ENCODE measurements at regions not wholly inside any gene's neighbourhood (a gene's known extent, or its start where the extent isn't known, plus 50 kb on each side); places are given as distances from the start of the nearest gene placed in this dataset.

GRCh38 chr6:8830794-8831193 lies 395.4 kb upstream of the SLC35B3 start:
- TF ChIP-seq RAD21 (IDR thresholded peaks at IDR 0.05) (peak; percentile 68 to 72), RXRA (IDR thresholded peaks at IDR 0.05) (no peak)
- 55% methylated on average over 1 of the region's 1 CpG for WGBS

GRCh38 chr6:8829796-8830195 lies 394.5 kb upstream of the SLC35B3 start:
- no peaks in the 10 kb centered on the region for H3K36me3 ChIP-seq (ENCODE audit: control insufficient read depth in 4 of 4, insufficient read depth in 3 of 4, low read depth in 1 of 4, low read length in 3 of 4)
- no peaks in the 10 kb centered on the region for H3K9me3 ChIP-seq (ENCODE audit: control insufficient read depth in 4 of 4, low read length in 3 of 4)
- no peak for DNase-seq (ENCODE audit: low spot score)
- H3K27ac ChIP-seq (ENCODE audit: low read depth in 1 of 2, low read length in 2 of 2) = no peak overlapping the region
- H3K27me3 ChIP-seq (ENCODE audit: control insufficient read depth in 4 of 4, insufficient read depth in 4 of 4, low read length in 3 of 4) = no peaks in the 10 kb centered on the region
- no peak overlapping the region for H3K4me3 ChIP-seq (ENCODE audit: low read depth in 1 of 3, low read length in 3 of 3)
- WGBS = 74% methylated on average over 5 of the region's 5 CpGs
- H3K9ac ChIP-seq (ENCODE audit: low read depth in 1 of 2, low read length in 2 of 2) = no peak overlapping the region
- TF ChIP-seq JUND (IDR thresholded peaks at IDR 0.05) (no peak), FOXA2 (IDR thresholded peaks at IDR 0.05) (no peak), HNF4A (conservative IDR thresholded peaks at IDR 0.05) (no peak), MAX (IDR thresholded peaks at IDR 0.05) (no peak), HNF4G (IDR thresholded peaks at IDR 0.05) (no peak), FOXA1 (IDR thresholded peaks at IDR 0.05) (no peak), SP1 (IDR thresholded peaks at IDR 0.05) (no peak), RAD21 (IDR thresholded peaks at IDR 0.05) (no peak), ZBTB33 (IDR thresholded peaks at IDR 0.05) (no peak)
- peaks cover 0 to 9% (median 6%) of the 10 kb centered on the region in 4 donors for H3K4me1 ChIP-seq (ENCODE audit: control insufficient read depth in 4 of 4, insufficient read depth in 4 of 4, low read length in 3 of 4)

More at GRCh38 chr6:8830794-8831193, 395.4 kb upstream of the SLC35B3 start:
- Histone ChIP-seq H3K36me3 (ENCODE audit: control insufficient read depth in 4 of 4, insufficient read depth in 3 of 4, low read depth in 1 of 4, low read length in 3 of 4) (no peaks in the 10 kb centered on the region), H3K27me3 (ENCODE audit: control insufficient read depth in 4 of 4, insufficient read depth in 4 of 4, low read length in 3 of 4) (no peaks in the 10 kb centered on the region), H3K9ac (ENCODE audit: low read depth in 1 of 2, low read length in 2 of 2) (no peak overlapping the region), H3K4me3 (ENCODE audit: low read depth in 1 of 3, low read length in 3 of 3) (no peak overlapping the region), H3K27ac (ENCODE audit: low read depth in 1 of 2, low read length in 2 of 2) (no peak overlapping the region), H3K9me3 (ENCODE audit: control insufficient read depth in 4 of 4, low read length in 3 of 4) (no peaks in the 10 kb centered on the region), H3K4me1 (ENCODE audit: control insufficient read depth in 4 of 4, insufficient read depth in 4 of 4, low read length in 3 of 4) (peaks cover 0 to 9% (median 6%) of the 10 kb centered on the region in 4 donors)
- DNase-seq (ENCODE audit: low spot score) = no peak

GRCh38 chr6:8829296-8829695 lies 394.0 kb upstream of the SLC35B3 start:
- TF ChIP-seq MAX (IDR thresholded peaks at IDR 0.05) = no peak
- TF ChIP-seq REST (IDR thresholded peaks at IDR 0.05) = no peak
- TF ChIP-seq FOXA2 (IDR thresholded peaks at IDR 0.05) = no peak
- no peak for TF ChIP-seq YY1 (IDR thresholded peaks at IDR 0.05)
- TF ChIP-seq RAD21 (IDR thresholded peaks at IDR 0.05) = no peak
- TF ChIP-seq RXRA (IDR thresholded peaks at IDR 0.05) = no peak
- no peak for TF ChIP-seq FOXA1 (IDR thresholded peaks at IDR 0.05)
- TF ChIP-seq SP1 (IDR thresholded peaks at IDR 0.05) = no peak
- no peak for TF ChIP-seq ZBTB33 (IDR thresholded peaks at IDR 0.05)
- TF ChIP-seq JUND (IDR thresholded peaks at IDR 0.05) = no peak
- no peak for TF ChIP-seq ATF3 (IDR thresholded peaks at IDR 0.05)
- TF ChIP-seq HNF4G (IDR thresholded peaks at IDR 0.05) = no peak
- no peak for TF ChIP-seq CTCF (IDR thresholded peaks at IDR 0.05; ENCODE audit: low read depth, low read length, missing input control)
- no peak for TF ChIP-seq NR2F2 (IDR thresholded peaks at IDR 0.05)
- TF ChIP-seq GABPA (IDR thresholded peaks at IDR 0.05 in 1 of 2, conservative IDR thresholded peaks at IDR 0.05 in 1 of 2) = no peak
- no peak for TF ChIP-seq HNF4A (conservative IDR thresholded peaks at IDR 0.05)
- no peak for TF ChIP-seq EGR1 (IDR thresholded peaks at IDR 0.05; ENCODE audit: low read depth in 2 of 2)
- 82% methylated on average over 4 of the region's 4 CpGs for WGBS
- Histone ChIP-seq H3K27ac (ENCODE audit: low read depth in 1 of 2, low read length in 2 of 2) (no peak overlapping the region), H3K9ac (ENCODE audit: low read depth in 1 of 2, low read length in 2 of 2) (no peak overlapping the region), H3K4me1 (ENCODE audit: control insufficient read depth in 4 of 4, insufficient read depth in 4 of 4, low read length in 3 of 4) (peaks cover 0 to 9% (median 6%) of the 10 kb centered on the region in 4 donors), H3K4me3 (ENCODE audit: low read depth in 1 of 3, low read length in 3 of 3) (no peak overlapping the region), H3K27me3 (ENCODE audit: control insufficient read depth in 4 of 4, insufficient read depth in 4 of 4, low read length in 3 of 4) (no peaks in the 10 kb centered on the region), H3K36me3 (ENCODE audit: control insufficient read depth in 4 of 4, insufficient read depth in 3 of 4, low read depth in 1 of 4, low read length in 3 of 4) (no peaks in the 10 kb centered on the region), H3K9me3 (ENCODE audit: control insufficient read depth in 4 of 4, low read length in 3 of 4) (no peaks in the 10 kb centered on the region)
- DNase-seq (ENCODE audit: low spot score) = no peak

Data from liver (tissue), 8 donors.